Suprapubic skin (tissue), 3 donors: ENCODE measurements at regions not wholly inside any gene's neighbourhood (a gene's known extent, or its start where the extent isn't known, plus 50 kb on each side); places are given as distances from the start of the nearest gene placed in this dataset.

Experiments
- CTCF ChIP-seq, 2 donors: fragments of 200-600 bp in 1 of 2; fragments of 450-650 bp in 1 of 2; sonication (generic) in 1 of 2; IDR thresholded peaks; one replicate each; pipeline ENCODE4 v1.5.1; 2016 to 2019; ENCODE audit warnings: antibody characterized with exemption in 2 of 2, mild to moderate bottlenecking in 1 of 2, moderate library complexity in 1 of 2
- POLR2AphosphoS5 ChIP-seq, 3 donors: sonication (generic); formaldehyde crosslinking; IDR thresholded peaks; one replicate each; pipeline ENCODE4 v1.6.1; 2017; ENCODE audit warnings: antibody characterized with exemption in 3 of 3

- no peak for TF ChIP-seq POLR2AphosphoS5 (IDR thresholded peaks at IDR 0.05)
- no peak for TF ChIP-seq CTCF (IDR thresholded peaks at IDR 0.05)
Observed at GRCh38 chr14:26935733-26936132, 337.9 kb upstream of the NOVA1 start.
